ENCODE measurements at regions not wholly inside any gene's neighbourhood (a gene's known extent, or its start where the extent isn't known, plus 50 kb on each side); places are given as distances from the start of the nearest gene placed in this dataset.
A peak's percentile ranks its signal among the peaks of the same experiment; 100 is the strongest.

- Histone ChIP-seq H3K4me3 (ENCODE audit: low read depth in 1 of 3, low read length in 3 of 3) (no peak overlapping the region), H3K27me3 (ENCODE audit: control insufficient read depth in 3 of 3, insufficient read depth in 3 of 3, low read length in 3 of 3) (peaks cover 0 to 1% (median 0%) of the 10 kb centered on the region in 3 donors), H3K9me3 (ENCODE audit: control insufficient read depth in 2 of 2, insufficient read depth in 1 of 2, low read depth in 1 of 2, low read length in 1 of 2) (no peaks in the 10 kb centered on the region), H3K4me1 (ENCODE audit: control insufficient read depth in 3 of 3, insufficient read depth in 2 of 3, low read depth in 1 of 3, low read length in 2 of 3) (no peaks in the 10 kb centered on the region), H3K27ac (ENCODE audit: low read depth in 1 of 3, low read length in 2 of 3) (no peak overlapping the region), H3K36me3 (ENCODE audit: control insufficient read depth in 3 of 3, insufficient read depth in 2 of 3, low read depth in 1 of 3, low read length in 3 of 3) (no peaks in the 10 kb centered on the region)
- DNase-seq (no peak), FAIRE-seq (no peak)
- 83 to 84% (median 83%) methylated on average over 3 of the region's 3 CpGs for WGBS, 3 donors
Observed at GRCh38 chr13:21777813-21778212, 106.9 kb downstream of the FGF9 start.

GRCh38 chr13:21782736-21783135 is 111.9 kb downstream of the FGF9 start:
- Histone ChIP-seq H3K4me3 (ENCODE audit: low read depth in 1 of 3, low read length in 3 of 3) (no peak overlapping the region), H3K4me1 (ENCODE audit: control insufficient read depth in 3 of 3, insufficient read depth in 2 of 3, low read depth in 1 of 3, low read length in 2 of 3) (peaks cover 0 to 3% (median 0%) of the 10 kb centered on the region in 3 donors), H3K36me3 (ENCODE audit: control insufficient read depth in 3 of 3, insufficient read depth in 2 of 3, low read depth in 1 of 3, low read length in 3 of 3) (no peaks in the 10 kb centered on the region), H3K27ac (ENCODE audit: low read depth in 1 of 3, low read length in 2 of 3) (peak overlapping the region in 1 of 3 donors; percentile 19), H3K27me3 (ENCODE audit: control insufficient read depth in 3 of 3, insufficient read depth in 3 of 3, low read length in 3 of 3) (no peaks in the 10 kb centered on the region), H3K9me3 (ENCODE audit: control insufficient read depth in 2 of 2, insufficient read depth in 1 of 2, low read depth in 1 of 2, low read length in 1 of 2) (no peaks in the 10 kb centered on the region)
- 18 to 66% (median 45%) methylated on average over 2 of the region's 2 CpGs for WGBS, 3 donors
- DNase-seq (peak; percentile 40 to 57), FAIRE-seq (no peak)

GRCh38 chr13:21785990-21786389 is 115.1 kb downstream of the FGF9 start:
- FAIRE-seq (peak; percentile 49), DNase-seq (no peak)
- Histone ChIP-seq H3K4me1 (ENCODE audit: control insufficient read depth in 3 of 3, insufficient read depth in 2 of 3, low read depth in 1 of 3, low read length in 2 of 3) (peaks cover 0 to 3% (median 0%) of the 10 kb centered on the region in 3 donors), H3K36me3 (ENCODE audit: control insufficient read depth in 3 of 3, insufficient read depth in 2 of 3, low read depth in 1 of 3, low read length in 3 of 3) (no peaks in the 10 kb centered on the region), H3K9me3 (ENCODE audit: control insufficient read depth in 2 of 2, insufficient read depth in 1 of 2, low read depth in 1 of 2, low read length in 1 of 2) (no peaks in the 10 kb centered on the region), H3K27ac (ENCODE audit: low read depth in 1 of 3, low read length in 2 of 3) (no peak overlapping the region), H3K4me3 (ENCODE audit: low read depth in 1 of 3, low read length in 3 of 3) (no peak overlapping the region), H3K27me3 (ENCODE audit: control insufficient read depth in 3 of 3, insufficient read depth in 3 of 3, low read length in 3 of 3) (no peaks in the 10 kb centered on the region)
- 88 to 97% (median 95%) methylated on average over 2 of the region's 2 CpGs for WGBS, 3 donors

GRCh38 chr13:21796066-21796465 is 125.2 kb downstream of the FGF9 start:
- Histone ChIP-seq H3K36me3 (ENCODE audit: control insufficient read depth in 3 of 3, insufficient read depth in 2 of 3, low read depth in 1 of 3, low read length in 3 of 3) (no peaks in the 10 kb centered on the region), H3K4me3 (ENCODE audit: low read depth in 1 of 3, low read length in 3 of 3) (no peak overlapping the region), H3K27me3 (ENCODE audit: control insufficient read depth in 3 of 3, insufficient read depth in 3 of 3, low read length in 3 of 3) (no peaks in the 10 kb centered on the region), H3K27ac (ENCODE audit: low read depth in 1 of 3, low read length in 2 of 3) (no peak overlapping the region), H3K4me1 (ENCODE audit: control insufficient read depth in 3 of 3, insufficient read depth in 2 of 3, low read depth in 1 of 3, low read length in 2 of 3) (peaks cover 0 to 17% (median 0%) of the 10 kb centered on the region in 3 donors), H3K9me3 (ENCODE audit: control insufficient read depth in 2 of 2, insufficient read depth in 1 of 2, low read depth in 1 of 2, low read length in 1 of 2) (no peaks in the 10 kb centered on the region)
- DNase-seq: no peak
- 83 to 88% (median 86%) methylated on average over 5 of the region's 5 CpGs for WGBS, 3 donors
- no peak for FAIRE-seq

- Histone ChIP-seq H3K4me1 (ENCODE audit: control insufficient read depth in 3 of 3, insufficient read depth in 2 of 3, low read depth in 1 of 3, low read length in 2 of 3) (peaks cover 0 to 25% (median 0%) of the 10 kb centered on the region in 3 donors), H3K27me3 (ENCODE audit: control insufficient read depth in 3 of 3, insufficient read depth in 3 of 3, low read length in 3 of 3) (no peaks in the 10 kb centered on the region), H3K4me3 (ENCODE audit: low read depth in 1 of 3, low read length in 3 of 3) (no peak overlapping the region), H3K36me3 (ENCODE audit: control insufficient read depth in 3 of 3, insufficient read depth in 2 of 3, low read depth in 1 of 3, low read length in 3 of 3) (no peaks in the 10 kb centered on the region), H3K27ac (ENCODE audit: low read depth in 1 of 3, low read length in 2 of 3) (peak overlapping the region in 1 of 3 donors; percentile 11), H3K9me3 (ENCODE audit: control insufficient read depth in 2 of 2, insufficient read depth in 1 of 2, low read depth in 1 of 2, low read length in 1 of 2) (no peaks in the 10 kb centered on the region)
- DNase-seq: no peak
- FAIRE-seq: no peak
- WGBS, 3 donors: 80 to 91% (median 85%) methylated on average over 11 of the region's 11 CpGs
Observed at GRCh38 chr13:21796775-21797514, 126.1 kb downstream of the FGF9 start.

GRCh38 chr13:21797736-21798135 is 126.9 kb downstream of the FGF9 start:
- FAIRE-seq (no peak), DNase-seq (peak in 1 of 2 donors; percentile 90)
- peak overlapping the region in 1 of 3 donors; percentile 46 for H3K27ac ChIP-seq (ENCODE audit: low read depth in 1 of 3, low read length in 2 of 3)
- no peak overlapping the region for H3K4me3 ChIP-seq (ENCODE audit: low read depth in 1 of 3, low read length in 3 of 3)
- H3K36me3 ChIP-seq (ENCODE audit: control insufficient read depth in 3 of 3, insufficient read depth in 2 of 3, low read depth in 1 of 3, low read length in 3 of 3): no peaks in the 10 kb centered on the region
- 51 to 85% (median 59%) methylated on average over 4 of the region's 4 CpGs for WGBS, 3 donors
- no peaks in the 10 kb centered on the region for H3K9me3 ChIP-seq (ENCODE audit: control insufficient read depth in 2 of 2, insufficient read depth in 1 of 2, low read depth in 1 of 2, low read length in 1 of 2)
- H3K4me1 ChIP-seq (ENCODE audit: control insufficient read depth in 3 of 3, insufficient read depth in 2 of 3, low read depth in 1 of 3, low read length in 2 of 3): peaks cover 0 to 27% (median 0%) of the 10 kb centered on the region in 3 donors
- no peaks in the 10 kb centered on the region for H3K27me3 ChIP-seq (ENCODE audit: control insufficient read depth in 3 of 3, insufficient read depth in 3 of 3, low read length in 3 of 3)

GRCh38 chr13:21798181-21798580 is 127.3 kb downstream of the FGF9 start:
- peaks cover 0 to 27% (median 0%) of the 10 kb centered on the region in 3 donors for H3K4me1 ChIP-seq (ENCODE audit: control insufficient read depth in 3 of 3, insufficient read depth in 2 of 3, low read depth in 1 of 3, low read length in 2 of 3)
- no peaks in the 10 kb centered on the region for H3K9me3 ChIP-seq (ENCODE audit: control insufficient read depth in 2 of 2, insufficient read depth in 1 of 2, low read depth in 1 of 2, low read length in 1 of 2)
- no peak for DNase-seq
- WGBS, 3 donors: 75 to 92% (median 84%) methylated on average over 3 of the region's 3 CpGs
- no peaks in the 10 kb centered on the region for H3K27me3 ChIP-seq (ENCODE audit: control insufficient read depth in 3 of 3, insufficient read depth in 3 of 3, low read length in 3 of 3)
- H3K27ac ChIP-seq (ENCODE audit: low read depth in 1 of 3, low read length in 2 of 3): peak overlapping the region in 1 of 3 donors; percentile 46
- H3K36me3 ChIP-seq (ENCODE audit: control insufficient read depth in 3 of 3, insufficient read depth in 2 of 3, low read depth in 1 of 3, low read length in 3 of 3): no peaks in the 10 kb centered on the region
- H3K4me3 ChIP-seq (ENCODE audit: low read depth in 1 of 3, low read length in 3 of 3): no peak overlapping the region
- no peak for FAIRE-seq

- H3K4me1 ChIP-seq (ENCODE audit: control insufficient read depth in 3 of 3, insufficient read depth in 2 of 3, low read depth in 1 of 3, low read length in 2 of 3): peaks cover 0 to 27% (median 0%) of the 10 kb centered on the region in 3 donors
- H3K27ac ChIP-seq (ENCODE audit: low read depth in 1 of 3, low read length in 2 of 3): peak overlapping the region in 1 of 3 donors; percentile 89
- WGBS, 3 donors: 81 to 92% (median 87%) methylated on average over 3 of the region's 3 CpGs
- no peaks in the 10 kb centered on the region for H3K9me3 ChIP-seq (ENCODE audit: control insufficient read depth in 2 of 2, insufficient read depth in 1 of 2, low read depth in 1 of 2, low read length in 1 of 2)
- H3K27me3 ChIP-seq (ENCODE audit: control insufficient read depth in 3 of 3, insufficient read depth in 3 of 3, low read length in 3 of 3): no peaks in the 10 kb centered on the region
- FAIRE-seq (no peak), DNase-seq (no peak)
- H3K36me3 ChIP-seq (ENCODE audit: control insufficient read depth in 3 of 3, insufficient read depth in 2 of 3, low read depth in 1 of 3, low read length in 3 of 3): no peaks in the 10 kb centered on the region
- H3K4me3 ChIP-seq (ENCODE audit: low read depth in 1 of 3, low read length in 3 of 3): no peak overlapping the region
Observed at GRCh38 chr13:21799671-21800070, 128.8 kb downstream of the FGF9 start.

Data from small intestine (tissue), 7 donors.